GM20431 (cell line): ENCODE measurements at regions not wholly inside any gene's neighbourhood (a gene's known extent, or its start where the extent isn't known, plus 50 kb on each side); places are given as distances from the start of the nearest gene placed in this dataset.

Experiments used
- in situ Hi-C: fragments of 300-500 bp; cut with MseI, MboI; formaldehyde crosslinking; loops from one replicate; pipeline ENCODE4 v1.15.0; 2020; ENCODE audit warnings: low sequenced_read_pairs; ENCODE audit not compliant: unreplicated experiment

DNA sequence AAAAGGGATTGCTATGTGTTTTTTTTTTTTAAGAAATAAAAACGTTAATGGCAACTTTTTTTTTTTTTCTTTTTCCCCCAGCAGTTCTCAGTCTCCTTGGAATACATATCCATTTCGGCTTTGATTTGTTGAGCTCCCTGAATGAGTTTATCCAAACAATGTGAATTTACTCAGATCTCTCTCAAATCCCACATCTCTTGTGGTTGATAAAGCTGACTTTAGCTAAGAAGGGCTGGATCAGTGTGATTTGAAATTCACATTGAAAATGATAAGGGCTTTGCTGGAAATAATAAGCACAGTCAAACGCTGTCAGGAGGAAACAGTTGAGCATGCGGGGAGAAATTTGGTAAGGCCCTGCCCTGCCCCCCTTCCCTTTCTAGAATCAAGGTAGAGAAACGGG is 74.1 kb upstream of the IRX3 start:
- in situ Hi-C loops, result no loop called here

DNA sequence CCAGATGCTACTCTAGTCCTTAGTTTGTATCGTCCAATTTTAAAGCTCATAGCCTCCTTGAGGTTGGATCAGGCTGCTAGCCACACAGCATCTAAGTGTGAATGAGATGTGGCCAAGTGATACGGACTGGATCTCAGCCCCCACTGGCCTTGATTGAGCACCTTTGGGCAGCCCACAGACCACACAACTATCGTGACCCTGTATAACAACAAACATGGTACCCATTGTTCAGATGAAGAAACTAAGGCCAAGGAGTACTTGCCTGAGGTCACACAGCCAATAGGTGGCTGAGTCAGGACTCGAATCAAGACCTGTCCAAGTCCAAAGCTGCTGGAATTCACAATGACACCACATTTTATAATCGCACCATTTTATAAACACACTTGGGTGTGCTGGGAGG is 73.0 kb upstream of the IRX3 start:
- in situ Hi-C loops, result no loop called here

DNA sequence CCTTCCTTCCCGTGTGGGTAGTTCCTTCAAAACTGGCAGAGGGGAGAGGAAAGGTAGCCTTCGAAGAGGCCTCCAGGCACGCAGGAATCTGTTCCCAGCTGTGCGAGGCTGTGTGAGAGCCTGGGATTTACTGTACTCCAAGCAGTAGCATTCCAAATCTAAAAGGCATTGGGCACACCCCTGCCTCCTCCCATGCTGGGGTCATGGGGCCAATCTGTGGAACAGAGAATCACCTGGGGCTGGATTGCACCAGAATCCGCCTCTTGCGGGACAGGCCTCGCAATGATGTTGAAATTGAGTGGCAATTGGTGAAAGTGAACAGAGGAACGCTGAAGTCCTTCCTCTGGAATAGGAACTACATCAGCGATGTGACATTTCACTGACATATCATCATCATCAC is 72.5 kb upstream of the IRX3 start:
- in situ Hi-C loops, result no loop called here

DNA sequence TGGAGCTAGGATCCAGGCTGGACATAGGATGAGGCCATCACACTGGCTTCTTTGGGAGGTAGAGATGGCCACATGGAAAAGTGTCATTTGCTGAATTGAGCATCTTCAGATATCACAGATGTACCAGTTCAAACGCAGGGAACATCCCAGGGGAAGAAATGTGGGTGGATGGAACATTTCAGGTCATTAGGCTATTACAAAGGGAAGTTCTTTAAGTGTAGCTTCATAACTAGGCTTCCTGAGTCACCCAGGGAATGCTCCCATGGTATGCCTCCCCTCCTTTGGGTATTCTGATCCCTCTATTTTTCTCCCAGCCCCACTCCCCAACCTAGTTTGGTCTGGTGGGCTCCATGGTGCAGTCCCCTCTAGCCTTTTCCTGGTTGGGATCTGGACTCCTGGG is 69.8 kb upstream of the IRX3 start:
- in situ Hi-C loops, result no loop called here

DNA sequence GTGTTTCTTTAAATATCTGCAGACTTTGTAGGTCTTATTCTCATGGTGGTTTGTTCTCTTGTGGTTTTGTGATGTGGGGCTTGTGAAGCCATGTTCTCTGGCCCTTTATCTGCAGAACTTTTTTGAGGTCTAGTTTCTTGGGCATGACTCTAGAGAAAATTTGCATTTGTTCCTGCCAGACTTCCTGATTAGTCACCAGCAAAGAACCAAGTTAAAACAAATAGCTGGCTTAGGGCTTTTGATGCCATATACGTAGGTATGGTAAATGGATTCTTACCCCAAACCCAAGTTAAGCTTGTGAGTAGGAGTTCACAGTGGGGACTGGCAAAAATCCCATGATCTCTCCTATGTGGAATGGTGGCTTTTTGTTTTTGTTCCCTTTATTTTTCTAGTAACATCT is 68.7 kb upstream of the IRX3 start:
- in situ Hi-C loops, result no loop called here

DNA sequence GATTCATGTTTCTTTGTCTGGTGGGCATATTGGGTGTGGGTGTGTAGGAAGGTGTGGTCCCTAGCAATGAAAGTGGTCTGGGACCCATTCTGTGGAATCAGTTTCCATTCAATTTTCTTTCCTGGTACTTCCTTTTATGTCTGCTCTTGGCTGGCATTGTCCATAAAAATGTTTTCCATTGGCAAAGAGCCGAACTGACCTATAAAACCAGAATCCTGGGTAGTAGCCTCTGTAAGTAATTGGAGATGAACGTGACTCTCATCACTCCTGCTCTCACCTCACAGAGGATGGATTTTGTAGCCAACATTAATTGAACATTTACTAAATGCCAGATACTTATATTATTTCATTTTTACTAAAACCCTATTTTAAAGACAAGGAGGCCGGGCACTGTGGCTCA is 66.5 kb upstream of the IRX3 start:
- in situ Hi-C loops, result no loop called here

DNA sequence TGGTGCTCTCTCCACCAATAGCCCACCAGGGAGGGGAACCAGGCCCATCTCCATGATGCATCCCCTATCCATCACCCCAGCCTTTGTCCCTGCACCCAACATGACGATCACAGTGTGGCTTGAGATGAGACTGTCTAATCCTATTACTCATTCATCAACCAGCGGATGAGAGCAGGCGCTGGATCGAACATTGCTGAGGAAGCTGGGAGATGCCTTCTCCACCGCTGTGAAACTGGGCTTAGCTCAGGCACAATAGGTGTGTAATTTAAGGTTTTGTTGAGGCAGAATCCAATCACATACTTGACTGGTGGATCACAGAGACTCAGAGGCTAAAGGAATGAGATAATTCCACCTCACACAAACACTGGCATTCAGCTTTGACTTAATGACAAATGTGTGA is 64.6 kb upstream of the IRX3 start:
- in situ Hi-C loops, result no loop called here

DNA sequence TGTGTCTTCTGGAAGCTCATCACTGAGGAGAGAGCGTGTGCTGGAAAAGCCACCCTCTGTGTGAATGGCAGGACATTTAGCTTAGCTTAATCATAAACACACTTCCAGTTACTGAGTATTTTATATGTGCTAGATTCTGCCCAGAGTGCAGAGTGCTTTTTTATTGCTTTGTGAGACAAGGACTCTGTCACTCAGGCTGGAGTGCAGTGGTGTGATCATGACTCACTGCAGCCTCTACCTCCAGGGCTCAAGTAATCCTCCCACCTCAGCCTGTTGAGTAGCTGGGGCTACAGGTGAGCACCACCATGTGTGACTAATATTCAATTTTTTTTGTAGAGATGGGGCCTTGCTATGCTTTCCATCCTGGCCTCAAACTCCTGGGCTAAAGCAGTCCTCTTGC is 61.4 kb upstream of the IRX3 start:
- in situ Hi-C loops, result no loop called here

DNA sequence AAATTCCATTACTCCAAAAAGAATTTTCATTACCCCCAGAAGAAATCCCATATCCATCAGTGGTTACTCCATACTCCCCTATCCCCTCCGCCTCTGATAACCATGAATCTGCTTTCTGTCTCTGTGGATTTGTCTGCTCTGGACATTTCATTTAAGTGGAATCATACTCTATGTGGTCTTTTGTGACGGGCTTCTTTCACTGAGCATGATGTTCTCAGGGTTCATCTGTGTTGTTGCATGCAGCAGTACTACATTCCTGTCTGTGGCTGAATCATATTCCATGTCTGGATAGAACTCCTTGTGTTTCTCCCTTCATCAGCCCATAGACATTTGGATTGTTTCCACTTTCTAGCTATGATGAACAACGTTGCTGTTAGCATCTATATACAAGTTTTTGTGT is 59.5 kb upstream of the IRX3 start:
- in situ Hi-C loops, result no loop called here

DNA sequence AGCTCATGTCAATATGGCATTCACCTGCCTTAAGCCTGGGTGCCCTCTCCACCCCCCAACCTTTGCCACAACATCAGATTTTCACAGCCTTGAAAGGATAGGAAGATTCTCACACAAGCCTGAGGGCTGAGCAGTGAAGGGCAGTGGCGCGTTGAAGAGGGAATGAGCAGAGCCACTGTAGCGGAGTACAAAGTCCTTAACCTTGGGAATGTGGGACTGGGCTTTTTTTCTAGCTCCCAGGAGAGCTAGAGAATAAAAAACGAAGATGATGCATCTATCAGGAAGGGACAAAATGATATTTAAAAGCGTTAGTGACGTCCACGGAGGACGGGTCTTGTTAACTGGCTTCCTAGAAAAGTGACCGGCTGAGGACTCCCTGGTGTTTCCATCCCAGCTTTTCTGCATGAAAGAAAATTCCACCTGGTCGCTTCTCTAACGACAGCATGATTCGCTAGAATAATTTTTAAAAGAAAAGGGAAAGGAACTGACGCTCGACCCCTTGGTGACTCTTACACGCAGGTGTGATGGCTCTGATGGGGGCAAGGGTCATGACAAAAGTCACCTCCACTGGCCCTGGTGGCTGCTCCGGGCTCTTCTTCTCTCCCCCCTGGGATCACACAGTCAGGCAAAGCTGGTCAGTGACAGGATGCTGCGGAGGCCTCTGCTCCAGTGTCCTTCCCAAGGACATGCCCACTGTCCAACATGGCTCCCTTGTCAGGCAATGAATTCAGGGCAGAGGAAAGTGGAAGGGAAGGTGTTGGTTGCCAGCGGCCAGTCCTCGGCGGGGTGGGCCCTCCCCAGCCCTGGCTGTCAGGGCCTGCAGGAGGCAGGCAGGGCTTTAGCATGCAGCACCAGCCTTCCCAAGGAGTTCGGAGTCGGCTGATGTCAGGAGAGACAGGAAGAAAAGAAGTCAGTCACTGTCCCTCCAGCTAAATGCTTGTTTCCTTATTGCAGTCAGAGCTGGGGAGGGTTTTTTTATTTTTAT is 58.4 kb upstream of the IRX3 start:
- in situ Hi-C loops, result no loop called here

DNA sequence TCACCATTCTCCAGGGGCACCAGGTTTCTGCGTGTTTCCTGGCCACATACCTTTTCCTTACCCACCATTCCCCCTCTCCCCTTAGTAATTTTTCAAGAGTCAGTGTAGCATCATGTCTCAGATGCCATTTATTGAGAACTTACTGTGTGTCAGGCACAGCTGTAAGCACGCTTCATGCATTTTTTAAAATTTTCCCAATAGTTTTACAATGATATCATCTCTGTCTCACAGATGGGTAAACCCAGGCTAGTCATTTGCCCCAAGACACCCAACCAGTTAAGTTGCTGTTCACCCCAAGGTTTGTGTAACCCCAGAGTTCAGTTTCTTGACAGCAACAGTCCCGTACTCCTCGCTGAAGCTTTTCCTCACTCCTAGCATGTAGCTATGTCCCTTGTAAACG is 56.4 kb upstream of the IRX3 start:
- in situ Hi-C loops, result no loop called here

DNA sequence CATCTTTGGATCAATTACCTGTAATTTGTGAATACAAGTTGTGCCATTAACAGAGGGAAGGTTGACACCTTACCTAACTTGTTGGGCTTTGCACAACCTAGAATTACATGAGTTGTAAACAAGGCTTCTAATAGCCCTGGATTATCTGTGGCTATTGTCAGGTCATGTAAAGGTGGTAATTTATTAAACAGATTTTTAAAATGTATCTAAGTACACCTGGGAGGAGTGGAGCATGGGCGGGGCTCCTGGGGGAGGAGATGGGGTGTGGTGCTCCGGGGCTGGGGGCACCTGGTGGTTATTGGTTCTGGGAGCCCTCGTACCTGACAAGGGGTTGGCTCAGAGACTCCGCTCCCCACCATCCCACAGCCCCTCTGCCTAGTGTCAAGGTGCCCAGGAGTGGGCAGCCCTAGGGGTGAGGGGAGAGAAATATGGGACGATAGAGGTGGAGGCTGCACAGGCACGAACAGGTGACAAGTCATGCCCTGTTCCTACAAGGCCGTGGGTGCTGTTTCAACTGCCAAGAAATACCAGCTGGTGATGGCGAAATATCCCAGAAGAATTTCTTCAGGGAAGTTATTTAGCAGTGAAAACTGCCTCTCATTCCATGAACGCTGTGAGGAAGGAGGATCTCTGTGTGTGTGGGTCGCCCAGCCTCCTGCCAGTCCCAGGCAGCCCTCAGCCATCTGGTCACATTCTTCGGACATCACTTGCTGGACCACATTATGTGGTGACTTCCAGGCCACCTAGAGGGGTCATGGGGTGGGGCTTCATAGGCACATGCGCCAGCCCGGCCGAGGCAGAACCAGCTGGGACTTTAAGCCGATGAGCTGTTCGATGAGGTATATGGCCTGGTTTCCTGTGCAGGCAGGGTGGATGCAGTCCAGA is 55.5 kb upstream of the IRX3 start:
- in situ Hi-C loops, result no loop called here

DNA sequence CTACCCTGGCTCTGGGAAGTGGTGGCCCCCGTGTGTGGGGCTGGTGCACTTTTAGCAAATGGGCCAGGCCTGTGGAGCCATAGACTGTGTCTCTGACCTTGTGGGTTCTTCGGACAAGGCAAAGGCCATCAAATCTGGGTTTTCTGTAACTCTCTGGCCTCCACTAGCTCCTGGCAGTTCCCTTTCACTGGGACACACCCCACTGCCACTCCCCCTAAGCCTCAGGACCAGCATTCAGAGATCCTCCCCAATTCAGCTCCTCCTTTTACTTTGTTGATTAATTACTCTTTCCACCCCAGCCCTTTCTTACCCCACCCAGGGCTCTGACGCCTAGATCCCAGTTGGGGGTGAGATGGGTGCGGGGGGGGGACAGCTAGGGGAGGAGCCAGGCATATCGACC is 53.9 kb upstream of the IRX3 start:
- in situ Hi-C loops, result no loop called here

DNA sequence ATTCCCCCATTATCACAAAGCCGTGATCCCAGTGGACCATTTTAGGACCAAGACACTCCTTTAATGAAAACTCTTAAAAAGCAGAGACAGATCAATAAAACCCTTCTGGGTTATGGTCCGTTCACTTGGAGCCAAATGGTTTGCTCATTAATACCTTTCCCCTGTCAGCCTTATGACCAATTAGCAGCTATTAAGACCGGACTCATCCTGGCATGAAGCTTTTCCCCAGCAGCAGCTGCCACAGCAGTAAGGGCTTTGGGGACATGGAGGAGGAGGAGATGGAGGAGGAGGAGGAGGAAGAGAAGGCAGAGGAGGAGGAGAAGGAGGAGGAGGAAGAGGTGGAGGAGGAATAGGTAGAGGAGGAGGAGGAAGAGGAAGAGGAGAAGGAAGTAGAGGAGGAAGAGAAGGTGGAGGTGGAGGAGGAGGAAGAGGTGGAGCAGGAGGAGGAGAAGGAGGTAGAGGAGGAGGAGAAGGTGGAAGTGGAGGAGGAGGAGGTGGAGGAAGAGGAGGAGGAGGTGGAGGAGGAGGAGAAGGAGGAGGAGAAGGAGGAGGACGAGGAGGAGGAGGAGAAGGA is 50.1 kb upstream of the IRX3 start:
- in situ Hi-C loops, result no loop called here
